GM19035 (cell line): ENCODE measurements at regions not wholly inside any gene's neighbourhood (a gene's known extent, or its start where the extent isn't known, plus 50 kb on each side); places are given as distances from the start of the nearest gene placed in this dataset.
A peak's percentile ranks its signal among the peaks of the same experiment; 100 is the strongest.

Source experiments
- ATAC-seq: cut with Tn5 transposase; IDR thresholded peaks from one replicate; pipeline ENCODE4 v1.9.1; 2021; ENCODE audit not compliant: unreplicated experiment

GRCh38 chr13:30844548-30845296, 61.3 kb upstream of the MEDAG start:
- ATAC-seq, result no peak

- peak; percentile 46 for ATAC-seq
Measured at GRCh38 chr13:30845297-30846214, 60.5 kb upstream of the MEDAG start.

GRCh38 chr13:30846311-30846710, 59.8 kb upstream of the MEDAG start:
- ATAC-seq, result no peak

- no peak for ATAC-seq
Measured at GRCh38 chr13:30846866-30847265, 59.2 kb upstream of the MEDAG start.

GRCh38 chr13:30847650-30848307, 58.3 kb upstream of the MEDAG start:
- ATAC-seq, result peak; percentile 48

GRCh38 chr13:30848332-30849027, 57.6 kb upstream of the MEDAG start:
- ATAC-seq, result no peak

- ATAC-seq, result no peak
Measured at GRCh38 chr13:30849611-30850010, 56.5 kb upstream of the MEDAG start.

GRCh38 chr13:30850204-30850866, 55.7 kb upstream of the MEDAG start:
- no peak for ATAC-seq

GRCh38 chr13:30850867-30851211, 55.2 kb upstream of the MEDAG start:
- no peak for ATAC-seq

GRCh38 chr13:30851697-30852096, 54.4 kb upstream of the MEDAG start:
- ATAC-seq, result peak; percentile 68

- no peak for ATAC-seq
Measured at GRCh38 chr13:30855569-30855968, 50.5 kb upstream of the MEDAG start.

GRCh38 chr13:30856005-30856790, 49.9 kb upstream of the MEDAG start:
- ATAC-seq, result no peak
